Islet precursor cell (in vitro differentiated cells): ENCODE measurements at regions not wholly inside any gene's neighbourhood (a gene's known extent, or its start where the extent isn't known, plus 50 kb on each side); places are given as distances from the start of the nearest gene placed in this dataset.

Experiments used
- DNase-seq: peaks from one replicate; pipeline ENCODE4 v3.0.0-alpha.2; 2018

GRCh38 chr5:155068616-155069100 lies 55.1 kb downstream of the KIF4B start:
- no peak for DNase-seq

- DNase-seq, result no peak
Measured at GRCh38 chr5:155069961-155070360, 56.4 kb downstream of the KIF4B start.

GRCh38 chr5:155070781-155071180 lies 57.2 kb downstream of the KIF4B start:
- no peak for DNase-seq

GRCh38 chr5:155076379-155076778 lies 62.8 kb downstream of the KIF4B start:
- DNase-seq, result no peak

- DNase-seq, result no peak
Measured at GRCh38 chr5:155079698-155080097, 66.1 kb downstream of the KIF4B start.

GRCh38 chr5:155080721-155081120 lies 67.2 kb downstream of the KIF4B start:
- no peak for DNase-seq

- peak; percentile 63 for DNase-seq
Measured at GRCh38 chr5:155081618-155082017, 68.1 kb downstream of the KIF4B start.

- peak; percentile 71 for DNase-seq
Measured at GRCh38 chr5:155082401-155082800, 68.8 kb downstream of the KIF4B start.

- DNase-seq, result peak; percentile 85
Measured at GRCh38 chr5:155085282-155085989, 71.9 kb downstream of the KIF4B start.

- peak; percentile 95 for DNase-seq
Measured at GRCh38 chr5:155087036-155087435, 73.5 kb downstream of the KIF4B start.

GRCh38 chr5:155088811-155089210 lies 75.3 kb downstream of the KIF4B start:
- DNase-seq, result no peak

- DNase-seq, result no peak
Measured at GRCh38 chr5:155089643-155090042, 76.1 kb downstream of the KIF4B start.

GRCh38 chr5:155091063-155091648 lies 77.6 kb downstream of the KIF4B start:
- no peak for DNase-seq

GRCh38 chr5:155091768-155092717 lies 78.5 kb downstream of the KIF4B start:
- no peak for DNase-seq

- no peak for DNase-seq
Measured at GRCh38 chr5:155094455-155094854, 80.9 kb downstream of the KIF4B start.

- DNase-seq, result no peak
Measured at GRCh38 chr5:155097995-155098394, 84.4 kb downstream of the KIF4B start.

- no peak for DNase-seq
Measured at GRCh38 chr5:155098433-155098832, 84.9 kb downstream of the KIF4B start.

- DNase-seq, result no peak
Measured at GRCh38 chr5:155101697-155102096, 88.1 kb downstream of the KIF4B start.

- DNase-seq, result no peak
Measured at GRCh38 chr5:155103146-155103545, 89.6 kb downstream of the KIF4B start.

- DNase-seq, result no peak
Measured at GRCh38 chr5:155104441-155104840, 90.9 kb downstream of the KIF4B start.

- no peak for DNase-seq
Measured at GRCh38 chr5:155106221-155106620, 92.7 kb downstream of the KIF4B start.

GRCh38 chr5:155113888-155114287 lies 100.3 kb downstream of the KIF4B start:
- DNase-seq, result no peak

GRCh38 chr5:155114655-155115054 lies 101.1 kb downstream of the KIF4B start:
- DNase-seq, result no peak
